OCI-LY7 (cell line): ENCODE measurements at regions not wholly inside any gene's neighbourhood (a gene's known extent, or its start where the extent isn't known, plus 50 kb on each side); places are given as distances from the start of the nearest gene placed in this dataset.

Experiments used
- BruUV-seq: library from RNA; stranded (reverse); fragments of 400-500 nt; replicated peaks from 2 replicates; lab custom pipeline; 2021; lab: Mats Ljungman, UMichigan
- CTCF ChIA-PET: fragments of 300-600 bp; sonication (Branson Sonifier 250); formaldehyde crosslinking; loops from one replicate; lab custom pipeline; 2022; ENCODE audit warnings: antibody characterized with exemption; ENCODE audit not compliant: unreplicated experiment; lab: Charles Lee
- POLR2A ChIA-PET: fragments of 300-600 bp; sonication (Branson Sonifier 250); formaldehyde crosslinking; loops from one replicate; lab custom pipeline; 2022; ENCODE audit warnings: antibody characterized with exemption; lab: Charles Lee
- DNase-seq: peaks from one replicate; pipeline ENCODE4 v3.0.0-alpha.2; 2015; ENCODE audit warnings: low spot score
- H2AFZ ChIP-seq: fragments of 200-600 bp; sonication (generic), shearing (Covaris generic); 2 replicates; pipeline ENCODE4 v1.6.1; 2014; ENCODE audit warnings: mild to moderate bottlenecking, antibody characterized with exemption, low read length, moderate library complexity
- H3K27ac ChIP-seq: fragments of 200-600 bp; sonication (generic); 2 replicates; pipeline ENCODE4 v1.5.1; 2014; ENCODE audit warnings: mixed run types, low read depth, mild to moderate bottlenecking, moderate library complexity, low read length, inconsistent platforms; ENCODE audit not compliant: poor library complexity, severe bottlenecking
- H3K36me3 ChIP-seq: fragments of 200-600 bp; sonication (generic); 2 replicates; pipeline ENCODE4 v1.6.1; 2014; ENCODE audit warnings: mild to moderate bottlenecking, antibody characterized with exemption, low read length, moderate library complexity, mixed read lengths; ENCODE audit not compliant: insufficient read depth
- H3K4me1 ChIP-seq: fragments of 200-600 bp; sonication (generic); 2 replicates; pipeline ENCODE4 v1.5.1; 2014; ENCODE audit warnings: mild to moderate bottlenecking, low read length; ENCODE audit not compliant: insufficient read depth, poor library complexity, severe bottlenecking
- H3K4me2 ChIP-seq: fragments of 200-600 bp; sonication (generic); 2 replicates; pipeline ENCODE4 v1.6.1; 2014; ENCODE audit warnings: mild to moderate bottlenecking, low read length
- H3K4me3 ChIP-seq: fragments of 200-600 bp; sonication (generic); 2 replicates; pipeline ENCODE4 v1.5.1; 2014; ENCODE audit warnings: mild to moderate bottlenecking, low read depth, low read length; ENCODE audit not compliant: poor library complexity, severe bottlenecking
- H3K79me2 ChIP-seq: fragments of 200-600 bp; sonication (generic); 2 replicates; pipeline ENCODE4 v1.6.1; 2016; ENCODE audit warnings: low read depth, mild to moderate bottlenecking, low read length, moderate library complexity, mixed read lengths; ENCODE audit not compliant: insufficient read depth
- H3K9me2 ChIP-seq: fragments of 200-600 bp; sonication (generic); 2 replicates; pipeline ENCODE4 v1.6.1; 2016; ENCODE audit warnings: mild to moderate bottlenecking, low read length, mixed read lengths; ENCODE audit not compliant: insufficient read depth
- H3K9me3 ChIP-seq: fragments of 200-600 bp; sonication (generic); 2 replicates; pipeline ENCODE4 v1.6.1; 2014; ENCODE audit warnings: mild to moderate bottlenecking, mixed run types, low read length, mixed read lengths
- H4K20me1 ChIP-seq: fragments of 200-600 bp; sonication (generic); 2 replicates; pipeline ENCODE4 v1.6.1; 2014; ENCODE audit warnings: mild to moderate bottlenecking, antibody characterized with exemption, low read length, moderate library complexity, mixed read lengths; ENCODE audit not compliant: insufficient read depth
- EZH2phosphoT487 ChIP-seq: fragments of 200-600 bp; sonication (generic); IDR thresholded peaks from 2 replicates; pipeline ENCODE4 v1.6.1; 2018; ENCODE audit warnings: low read depth, borderline replicate concordance, mild to moderate bottlenecking, mixed run types, antibody characterized with exemption, low read length, moderate library complexity, mixed read lengths
- intact Hi-C: fragments of 100-400 bp; cut with micrococcal nuclease; formaldehyde crosslinking; loops from one replicate; pipeline ENCODE4 v1.10.0; 2022; ENCODE audit not compliant: unreplicated experiment
- TF ChIP-seq, protein P1 (sequence below): fragments of 200-600 bp; sonication (generic); conservative IDR thresholded peaks from 2 replicates; pipeline ENCODE4 v1.5.1; 2014; ENCODE audit warnings: mild to moderate bottlenecking, antibody characterized with exemption, low read length, moderate library complexity, mixed read lengths

DNA sequence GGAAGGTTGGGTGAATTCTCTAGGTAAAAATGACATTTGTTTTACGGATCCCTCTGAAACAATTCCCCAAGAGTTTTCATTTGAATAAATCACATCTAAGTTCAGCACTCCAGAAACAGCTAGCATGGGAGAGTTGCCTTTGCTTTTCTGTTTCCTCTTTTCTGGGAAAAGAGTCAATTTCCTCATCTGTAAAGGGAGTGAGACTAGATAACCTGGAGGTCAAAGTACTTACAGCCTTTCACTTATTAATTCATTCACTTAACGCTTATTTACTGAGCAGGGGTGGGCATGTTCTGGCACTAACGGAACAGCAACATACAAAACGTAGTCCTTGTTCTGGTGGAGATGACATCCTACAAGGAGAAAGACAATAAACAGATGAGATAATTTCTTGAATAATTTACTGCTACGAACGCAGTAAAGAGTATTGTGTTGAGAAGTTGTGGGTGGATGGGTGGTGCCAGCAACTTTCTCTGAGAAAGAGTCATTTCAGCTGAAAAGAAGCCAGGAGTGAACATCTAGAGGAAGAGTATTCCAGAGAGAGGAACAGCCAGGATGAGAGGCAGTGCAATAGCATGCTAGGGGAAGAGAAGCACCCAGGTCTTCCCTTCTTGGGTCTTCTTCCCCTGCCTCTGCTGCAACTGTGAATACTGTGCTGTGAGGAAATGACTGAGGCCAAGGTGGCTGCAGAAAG lies 335.6 kb downstream of the ZSWIM6 start:
- BruUV-seq = no TSS peak
- DNase-seq = no peak
- CTCF ChIA-PET = no interaction called here
- H3K9me2 ChIP-seq = no peaks in the 10 kb centered on the region
- no peaks in the 10 kb centered on the region for H3K9me3 ChIP-seq
- H2AFZ ChIP-seq = no peak overlapping the region
- intact Hi-C loops = no loop called here
- no peaks in the 10 kb centered on the region for H3K36me3 ChIP-seq
- H3K4me3 ChIP-seq = no peak overlapping the region
- H3K4me1 ChIP-seq = no peaks in the 10 kb centered on the region
- POLR2A ChIA-PET = interaction anchor here (1.1 kb wide), 1 partner anchor 10 kb away, joined by 3 read pairs; no protein-coding TSS in a partner anchor
- no peak overlapping the region for H3K4me2 ChIP-seq
- H4K20me1 ChIP-seq = no peaks in the 10 kb centered on the region
- TF ChIP-seq, protein P1, sequence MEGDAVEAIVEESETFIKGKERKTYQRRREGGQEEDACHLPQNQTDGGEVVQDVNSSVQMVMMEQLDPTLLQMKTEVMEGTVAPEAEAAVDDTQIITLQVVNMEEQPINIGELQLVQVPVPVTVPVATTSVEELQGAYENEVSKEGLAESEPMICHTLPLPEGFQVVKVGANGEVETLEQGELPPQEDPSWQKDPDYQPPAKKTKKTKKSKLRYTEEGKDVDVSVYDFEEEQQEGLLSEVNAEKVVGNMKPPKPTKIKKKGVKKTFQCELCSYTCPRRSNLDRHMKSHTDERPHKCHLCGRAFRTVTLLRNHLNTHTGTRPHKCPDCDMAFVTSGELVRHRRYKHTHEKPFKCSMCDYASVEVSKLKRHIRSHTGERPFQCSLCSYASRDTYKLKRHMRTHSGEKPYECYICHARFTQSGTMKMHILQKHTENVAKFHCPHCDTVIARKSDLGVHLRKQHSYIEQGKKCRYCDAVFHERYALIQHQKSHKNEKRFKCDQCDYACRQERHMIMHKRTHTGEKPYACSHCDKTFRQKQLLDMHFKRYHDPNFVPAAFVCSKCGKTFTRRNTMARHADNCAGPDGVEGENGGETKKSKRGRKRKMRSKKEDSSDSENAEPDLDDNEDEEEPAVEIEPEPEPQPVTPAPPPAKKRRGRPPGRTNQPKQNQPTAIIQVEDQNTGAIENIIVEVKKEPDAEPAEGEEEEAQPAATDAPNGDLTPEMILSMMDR = no peak
- no peak for TF ChIP-seq EZH2phosphoT487
- H3K27ac ChIP-seq = no peak overlapping the region
- no peaks in the 10 kb centered on the region for H3K79me2 ChIP-seq

DNA sequence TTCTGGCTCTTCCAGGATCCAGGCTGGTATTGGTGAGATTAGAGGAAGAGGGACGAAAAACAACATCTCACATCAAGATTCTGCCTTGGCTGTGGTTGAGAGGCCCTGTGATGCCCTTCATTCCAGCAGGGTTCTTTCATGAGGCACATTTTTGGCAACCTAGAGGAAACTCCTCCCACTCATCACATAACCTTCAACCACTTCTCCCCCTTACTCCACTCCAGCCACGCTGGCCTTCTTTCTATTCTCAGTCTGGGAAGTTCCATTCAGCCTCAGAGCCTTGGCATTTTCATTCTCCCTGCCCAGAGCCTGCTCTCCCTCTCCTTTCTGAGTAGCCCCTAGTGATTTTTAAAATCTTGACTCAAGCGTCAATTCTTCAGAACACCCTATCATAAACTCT lies 337.5 kb downstream of the ZSWIM6 start:
- Histone ChIP-seq H2AFZ (no peak overlapping the region), H4K20me1 (no peaks in the 10 kb centered on the region), H3K4me2 (no peak overlapping the region), H3K36me3 (no peaks in the 10 kb centered on the region), H3K27ac (no peak overlapping the region), H3K4me3 (no peak overlapping the region), H3K79me2 (no peaks in the 10 kb centered on the region), H3K9me2 (no peaks in the 10 kb centered on the region), H3K4me1 (no peaks in the 10 kb centered on the region), H3K9me3 (no peaks in the 10 kb centered on the region)
- DNase-seq = no peak
- TF ChIP-seq, protein P1 = no peak
- no peak for TF ChIP-seq EZH2phosphoT487
- POLR2A ChIA-PET = no interaction called here
- no TSS peak for BruUV-seq
- CTCF ChIA-PET = no interaction called here
- intact Hi-C loops = no loop called here

DNA sequence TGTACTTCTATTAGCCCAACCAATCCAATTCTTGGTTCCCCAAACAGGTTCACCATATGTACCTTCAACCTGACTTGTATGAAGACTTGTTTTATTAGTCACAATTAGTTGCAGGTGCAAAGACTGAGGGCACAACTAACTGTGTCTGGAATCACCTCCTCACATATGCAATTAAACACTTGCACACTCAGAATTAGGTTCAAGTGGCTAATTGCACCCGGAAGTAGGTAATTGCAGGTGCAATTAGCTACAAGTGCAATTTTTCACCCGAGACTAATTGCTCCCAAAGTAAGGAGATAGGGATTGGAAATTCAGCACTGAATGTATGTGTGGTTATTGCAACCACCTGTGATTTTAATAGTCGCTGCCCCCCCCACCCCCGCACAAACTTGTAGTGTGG lies 338.9 kb downstream of the ZSWIM6 start:
- ChIA-PET CTCF (no interaction called here), POLR2A (no interaction called here)
- Histone ChIP-seq H3K4me3 (no peak overlapping the region), H3K9me2 (no peaks in the 10 kb centered on the region), H3K36me3 (no peaks in the 10 kb centered on the region), H3K27ac (no peak overlapping the region), H3K9me3 (no peaks in the 10 kb centered on the region), H3K79me2 (no peaks in the 10 kb centered on the region), H3K4me2 (no peak overlapping the region), H4K20me1 (no peaks in the 10 kb centered on the region), H2AFZ (no peak overlapping the region), H3K4me1 (no peaks in the 10 kb centered on the region)
- no peak for DNase-seq
- intact Hi-C loops = no loop called here
- BruUV-seq = no TSS peak
- no peak for TF ChIP-seq EZH2phosphoT487
- TF ChIP-seq, protein P1 = no peak
